Stimulated activated CD4-positive, alpha-beta T cell treated with anti-CD3 and anti-CD28 coated beads, Interleukin-4, amount 100 ng/mL, for 4 hours (primary cell): ENCODE measurements at regions not wholly inside any gene's neighbourhood (a gene's known extent, or its start where the extent isn't known, plus 50 kb on each side); places are given as distances from the start of the nearest gene placed in this dataset.

ENCODE experiments used
- DNase-seq, 2 experiments: peaks; one replicate each; pipeline ENCODE4 v3.0.0-alpha.2; 2020

DNA sequence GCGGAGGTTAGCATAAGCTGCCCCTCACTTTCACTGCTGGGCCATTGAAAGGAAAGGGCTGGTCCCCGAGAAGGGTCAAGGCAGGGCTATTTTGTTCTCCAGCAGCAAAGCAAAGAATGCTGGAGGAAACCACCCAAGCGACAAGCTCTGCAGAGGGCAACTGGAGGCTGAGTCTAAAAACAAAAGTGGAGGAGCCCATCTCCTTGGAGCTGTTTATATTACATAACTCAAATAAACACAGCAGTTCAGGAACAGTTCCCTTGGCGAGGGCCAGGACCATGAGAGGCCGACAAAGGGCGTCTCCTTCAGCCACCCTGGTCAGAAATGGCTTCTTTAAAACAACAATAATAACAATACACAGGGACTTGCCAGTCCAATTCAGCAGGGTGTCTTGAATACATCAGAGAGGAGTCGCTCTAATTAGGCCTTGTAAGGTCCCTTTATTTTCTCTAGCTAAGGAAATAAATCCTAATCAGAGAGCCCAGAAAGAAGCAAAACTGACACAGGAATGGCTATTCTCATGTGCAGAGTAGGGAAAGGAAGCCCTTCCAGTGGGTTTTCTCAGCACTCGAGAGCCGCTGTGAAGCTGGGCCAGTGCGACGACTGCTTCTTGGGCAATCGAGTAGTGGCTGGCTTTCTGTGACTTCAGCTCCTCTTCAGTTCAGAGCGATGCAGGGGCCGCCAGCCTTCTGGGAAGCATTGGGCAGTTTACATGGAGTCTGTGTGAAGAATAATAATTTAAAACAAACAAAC is 57.0 kb upstream of the TARBP1 start:
- no peak for DNase-seq

DNA sequence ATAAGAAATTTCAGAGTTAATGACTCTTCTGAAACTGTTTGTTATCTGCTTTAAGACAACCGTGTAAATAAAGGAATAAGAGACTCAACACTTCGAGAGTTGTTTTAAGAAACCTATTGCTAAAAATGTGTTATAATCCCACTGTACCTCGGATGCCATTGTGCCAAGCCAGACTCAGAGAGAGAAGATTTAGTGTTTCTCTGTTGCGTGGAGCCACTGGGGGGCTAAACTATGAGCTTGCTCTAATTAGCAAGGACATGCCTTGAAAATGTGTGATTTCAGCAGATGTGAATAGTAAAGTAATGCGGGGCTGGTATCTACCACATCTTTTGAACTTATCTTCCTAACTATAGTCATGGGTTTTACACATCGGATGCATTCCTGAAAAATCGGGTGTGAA is 56.2 kb upstream of the TARBP1 start:
- DNase-seq, result no peak

DNA sequence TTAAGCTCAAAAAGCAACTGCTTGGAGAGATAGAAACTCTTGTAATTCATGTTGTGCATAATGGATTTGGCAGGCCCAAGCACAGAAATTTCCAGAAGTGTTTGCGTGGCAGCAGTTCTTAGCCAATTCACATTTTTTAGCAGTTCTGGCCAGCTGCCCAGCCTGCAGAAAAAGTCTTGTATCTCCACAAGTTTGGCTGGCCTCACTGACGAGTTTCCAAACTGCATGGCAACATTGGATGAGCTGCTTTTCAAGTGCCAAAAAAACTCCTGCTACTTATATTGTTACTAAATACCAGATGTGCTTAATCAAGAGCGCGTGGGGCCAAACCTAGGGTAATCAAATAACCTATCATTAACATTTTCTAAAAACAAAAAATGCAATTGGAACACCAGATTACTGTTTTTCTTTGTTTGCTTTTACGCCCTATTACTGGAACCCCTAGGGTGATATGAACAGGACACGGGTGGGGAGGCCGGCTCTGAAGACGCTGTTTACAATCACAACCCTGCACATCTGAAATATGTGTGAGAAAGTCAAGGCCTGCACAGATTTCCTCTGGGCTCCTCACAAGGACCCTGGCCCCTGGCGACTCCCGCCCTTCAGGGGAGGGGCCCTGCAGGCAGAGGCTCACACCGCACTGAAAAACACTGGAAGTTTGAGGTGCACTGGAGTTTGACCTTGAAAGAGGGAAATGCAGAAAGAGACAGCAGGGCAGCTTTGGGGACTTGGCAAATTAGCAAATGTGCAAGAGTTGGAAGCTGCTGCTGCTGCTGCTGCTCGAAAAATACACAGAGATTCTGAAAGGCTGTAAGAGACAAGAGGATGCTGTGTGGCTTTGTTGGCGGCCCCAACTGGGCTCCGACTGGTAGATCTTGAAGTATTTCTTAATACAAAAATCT is 55.2 kb upstream of the TARBP1 start:
- no peak for DNase-seq

DNA sequence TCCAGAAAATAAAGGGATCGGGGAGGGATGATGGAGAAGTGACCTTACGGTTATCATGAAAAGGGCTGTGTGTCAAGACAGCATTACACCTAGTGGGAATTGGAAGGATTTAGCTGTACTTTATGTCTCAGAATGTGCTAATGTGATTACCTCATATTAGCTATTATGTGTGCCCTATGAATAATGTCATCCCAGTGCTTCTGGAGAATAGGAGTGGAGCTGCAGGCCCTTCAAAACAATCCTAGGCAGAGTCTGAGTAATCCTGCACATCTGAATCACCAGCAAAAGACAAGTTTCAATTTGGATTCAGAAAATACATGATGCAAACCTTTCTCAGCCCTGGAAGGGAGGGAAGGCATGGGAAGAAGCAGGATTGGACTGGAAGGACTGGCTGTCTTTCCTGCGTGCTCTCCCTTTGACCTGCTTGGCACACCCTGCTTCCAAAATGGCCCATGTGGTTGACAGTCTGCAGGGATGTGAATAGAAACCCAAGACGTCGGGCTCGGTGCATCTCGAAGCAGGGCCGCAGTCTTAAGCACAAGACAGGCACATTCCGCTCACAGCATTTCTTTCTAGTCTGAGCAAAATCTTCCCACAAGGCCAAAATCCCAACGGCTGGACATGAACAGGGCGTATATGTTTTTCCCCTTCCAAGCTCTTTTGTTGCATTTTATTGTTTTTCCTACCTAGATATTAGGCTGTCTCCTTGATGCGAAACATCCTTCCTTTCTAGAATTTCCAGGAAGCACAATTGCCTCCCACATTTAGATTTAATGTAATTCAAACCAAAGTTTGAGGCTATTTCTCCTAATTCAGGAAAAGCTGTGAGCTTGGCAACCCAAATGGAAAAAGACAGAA is 54.3 kb upstream of the TARBP1 start:
- DNase-seq, result no peak

DNA sequence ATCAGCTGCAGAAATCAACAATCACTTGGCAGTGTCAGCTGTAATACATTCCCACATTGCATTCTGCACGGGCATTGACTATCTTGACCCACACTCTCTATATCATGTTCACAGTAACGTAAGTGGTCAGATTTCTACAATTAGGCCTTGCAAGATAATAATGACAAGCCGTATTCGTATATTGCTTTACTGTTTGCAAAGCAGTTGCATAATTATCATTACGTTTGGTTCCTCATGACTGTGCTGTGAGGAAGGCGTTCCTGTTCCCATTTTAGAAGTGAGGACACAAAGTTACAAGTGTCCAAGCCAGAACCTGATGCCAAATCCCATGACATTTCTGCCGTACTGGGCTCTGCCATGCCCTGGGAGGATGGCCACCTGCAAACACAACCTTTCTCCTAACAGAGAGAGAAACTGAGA is 53.5 kb upstream of the TARBP1 start:
- no peak for DNase-seq

DNA sequence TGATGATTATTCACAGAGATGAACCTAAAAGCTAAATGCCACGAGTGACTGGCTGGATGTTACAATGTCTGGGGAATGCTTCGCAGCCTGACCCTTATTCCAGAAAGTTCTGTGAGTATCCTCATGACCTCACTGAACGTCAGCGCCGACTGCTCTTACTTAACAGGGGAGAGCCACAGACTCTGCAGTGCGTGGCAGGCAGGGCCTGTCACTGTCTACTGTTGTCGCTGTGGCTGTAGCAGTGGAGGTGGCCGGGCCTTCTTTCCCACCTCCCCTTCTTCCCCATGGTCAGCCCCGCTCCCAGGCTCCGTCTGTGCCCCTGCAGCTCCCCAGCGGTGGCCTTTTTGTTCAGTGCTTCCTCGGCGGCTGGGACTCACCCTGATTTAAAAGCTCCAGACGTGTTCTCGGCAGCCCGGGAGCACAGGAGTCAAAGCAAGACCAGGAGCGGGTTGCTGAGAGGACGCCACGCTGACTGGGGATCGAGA is 52.2 kb upstream of the TARBP1 start:
- DNase-seq, result no peak

- DNase-seq, result no peak
Observed at GRCh38 chr1:234530672-234531071, 51.7 kb upstream of the TARBP1 start.

GRCh38 chr1:234529950-234530237 is 50.9 kb upstream of the TARBP1 start:
- DNase-seq, result no peak

DNA sequence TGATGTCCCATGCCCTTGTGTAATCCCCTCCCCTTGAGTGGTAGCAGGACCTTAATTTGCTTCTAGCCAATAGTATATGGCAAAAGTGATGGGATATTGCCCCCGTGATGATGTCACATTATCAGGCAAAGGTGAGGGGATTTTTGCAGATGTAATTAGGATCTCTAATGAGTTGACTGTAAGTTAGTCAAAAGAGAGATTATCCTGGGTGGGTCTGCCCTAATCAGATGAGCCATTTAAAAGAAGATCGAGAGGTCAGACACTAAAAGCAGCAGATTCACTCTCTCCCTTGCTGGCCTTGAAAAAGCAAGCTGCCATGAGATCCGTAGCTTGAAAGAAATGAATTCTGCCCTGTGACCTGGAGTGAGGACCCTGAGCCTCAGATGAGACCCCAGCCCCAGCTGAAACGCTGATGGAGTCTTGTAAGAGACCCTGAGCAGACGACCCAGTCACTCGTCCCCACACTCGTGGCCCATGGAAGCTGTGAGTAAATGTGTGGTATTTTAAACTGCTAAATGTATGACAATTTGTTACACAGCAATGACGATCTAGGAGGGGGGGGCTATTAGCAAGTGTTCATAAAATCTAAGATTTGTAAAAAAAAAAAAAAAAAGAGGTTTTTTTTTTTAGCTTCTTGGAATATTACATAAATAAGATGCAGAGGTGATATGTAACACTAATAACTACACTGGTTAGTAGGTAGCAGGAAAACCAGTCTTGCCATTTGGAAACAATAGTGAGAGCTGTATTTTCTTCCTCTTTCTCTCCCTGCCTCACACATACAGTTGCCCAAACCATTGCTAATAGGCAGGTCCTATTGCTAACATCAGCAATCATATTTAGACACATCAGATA is 50.3 kb upstream of the TARBP1 start:
- no peak for DNase-seq
